WERI-Rb-1 (cell line): ENCODE measurements at regions not wholly inside any gene's neighbourhood (a gene's known extent, or its start where the extent isn't known, plus 50 kb on each side); places are given as distances from the start of the nearest gene placed in this dataset.

Source experiments
- DNase-seq: peaks from one replicate; pipeline ENCODE4 v3.0.0-alpha.2; 2020
- H3K27ac ChIP-seq: fragments of 250-450 bp; sonication (Bioruptor Pico); 2 replicates; pipeline ENCODE4 v1.5.1; 2020; ENCODE audit warnings: mild to moderate bottlenecking, moderate library complexity
- H3K27me3 ChIP-seq: fragments of 250-450 bp; sonication (Bioruptor Pico); 2 replicates; pipeline ENCODE4 v1.5.1; 2021; ENCODE audit warnings: mild to moderate bottlenecking, low read depth, moderate library complexity; ENCODE audit not compliant: insufficient read depth, severe bottlenecking
- H3K36me3 ChIP-seq: fragments of 250-450 bp; sonication (Bioruptor Pico); 2 replicates; pipeline ENCODE4 v1.5.1; 2020; ENCODE audit warnings: mild to moderate bottlenecking, moderate library complexity
- H3K4me3 ChIP-seq: 2 replicates; pipeline ENCODE4 v1.5.1; 2011; ENCODE audit warnings: low read depth, mild to moderate bottlenecking, control low read depth, low read length
- H3K9me3 ChIP-seq: fragments of 250-450 bp; sonication (Bioruptor Pico); 2 replicates; pipeline ENCODE4 v1.5.1; 2021; ENCODE audit warnings: mild to moderate bottlenecking, moderate library complexity; ENCODE audit not compliant: severe bottlenecking
- TF ChIP-seq, protein P1 (sequence below): IDR thresholded peaks from 2 replicates; pipeline ENCODE4 v1.5.1; 2011; ENCODE audit warnings: low read depth, mild to moderate bottlenecking, control low read depth, inconsistent platforms, low read length

DNA sequence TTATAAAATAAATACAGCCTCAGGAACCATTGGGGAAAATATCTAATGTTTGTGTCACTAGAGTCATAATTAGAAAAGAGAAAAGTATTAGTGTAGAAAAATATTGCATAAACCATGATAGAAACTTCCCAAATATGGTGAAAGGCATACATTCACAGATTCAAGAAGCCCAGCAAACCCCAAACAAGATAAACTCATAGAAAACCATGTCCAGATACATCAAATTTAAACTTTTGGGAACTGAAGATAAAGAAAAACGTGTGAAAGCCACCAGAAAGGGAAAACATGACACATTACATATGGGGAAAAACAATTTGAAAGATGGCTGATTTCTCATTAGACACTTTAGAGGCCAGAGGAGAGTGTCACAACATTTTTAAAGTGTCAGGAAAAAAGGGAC, 236.5 kb upstream of the FN1 start:
- TF ChIP-seq, protein P1, sequence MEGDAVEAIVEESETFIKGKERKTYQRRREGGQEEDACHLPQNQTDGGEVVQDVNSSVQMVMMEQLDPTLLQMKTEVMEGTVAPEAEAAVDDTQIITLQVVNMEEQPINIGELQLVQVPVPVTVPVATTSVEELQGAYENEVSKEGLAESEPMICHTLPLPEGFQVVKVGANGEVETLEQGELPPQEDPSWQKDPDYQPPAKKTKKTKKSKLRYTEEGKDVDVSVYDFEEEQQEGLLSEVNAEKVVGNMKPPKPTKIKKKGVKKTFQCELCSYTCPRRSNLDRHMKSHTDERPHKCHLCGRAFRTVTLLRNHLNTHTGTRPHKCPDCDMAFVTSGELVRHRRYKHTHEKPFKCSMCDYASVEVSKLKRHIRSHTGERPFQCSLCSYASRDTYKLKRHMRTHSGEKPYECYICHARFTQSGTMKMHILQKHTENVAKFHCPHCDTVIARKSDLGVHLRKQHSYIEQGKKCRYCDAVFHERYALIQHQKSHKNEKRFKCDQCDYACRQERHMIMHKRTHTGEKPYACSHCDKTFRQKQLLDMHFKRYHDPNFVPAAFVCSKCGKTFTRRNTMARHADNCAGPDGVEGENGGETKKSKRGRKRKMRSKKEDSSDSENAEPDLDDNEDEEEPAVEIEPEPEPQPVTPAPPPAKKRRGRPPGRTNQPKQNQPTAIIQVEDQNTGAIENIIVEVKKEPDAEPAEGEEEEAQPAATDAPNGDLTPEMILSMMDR, result no peak
- DNase-seq, result no peak
- Histone ChIP-seq H3K27ac (no peak overlapping the region), H3K36me3 (no peaks in the 10 kb centered on the region), H3K4me3 (no peak overlapping the region), H3K9me3 (no peaks in the 10 kb centered on the region), H3K27me3 (no peaks in the 10 kb centered on the region)

DNA sequence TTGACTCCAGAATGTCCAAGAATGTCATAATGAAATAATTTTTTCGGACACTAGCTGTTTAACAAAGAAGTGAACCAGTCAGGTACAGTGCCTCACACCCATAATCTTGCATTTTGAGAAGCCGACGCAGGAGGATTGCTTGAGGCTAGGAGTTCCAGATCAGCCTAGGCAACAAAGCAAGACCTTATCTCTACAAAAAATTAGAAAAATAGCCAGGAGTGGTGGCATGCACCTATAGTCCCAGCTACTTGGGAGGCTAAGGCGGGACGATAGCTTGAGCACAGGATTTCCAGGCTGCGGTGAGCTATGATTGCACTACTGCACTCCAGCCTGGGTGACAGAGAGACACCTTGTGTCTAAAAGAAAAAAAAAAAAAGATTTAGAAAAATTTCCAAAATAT, 235.8 kb upstream of the FN1 start:
- H3K36me3 ChIP-seq, result no peaks in the 10 kb centered on the region
- H3K27me3 ChIP-seq, result no peaks in the 10 kb centered on the region
- no peaks in the 10 kb centered on the region for H3K9me3 ChIP-seq
- H3K27ac ChIP-seq, result no peak overlapping the region
- no peak overlapping the region for H3K4me3 ChIP-seq
- TF ChIP-seq, protein P1, result no peak
- no peak for DNase-seq

DNA sequence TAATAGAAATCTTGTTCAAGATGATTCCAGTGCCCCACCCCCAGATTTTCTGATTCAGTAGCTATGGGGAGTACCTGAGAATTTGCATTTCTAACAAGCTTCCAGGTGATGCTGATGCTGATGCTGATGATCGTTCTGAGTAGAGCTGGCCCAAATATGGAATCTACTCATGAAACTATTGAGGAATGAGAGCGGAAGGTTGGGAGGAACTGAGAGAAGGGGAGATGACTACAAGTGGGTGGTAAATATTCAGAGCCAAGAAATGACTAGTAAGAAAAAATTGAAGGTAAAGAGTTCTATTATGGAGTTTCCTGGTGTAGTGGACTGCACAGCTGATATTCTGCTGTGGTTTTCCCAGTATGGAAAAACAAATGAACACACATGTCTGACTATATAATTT, 235.4 kb upstream of the FN1 start:
- H3K4me3 ChIP-seq, result no peak overlapping the region
- DNase-seq, result no peak
- H3K27ac ChIP-seq, result no peak overlapping the region
- H3K27me3 ChIP-seq, result no peaks in the 10 kb centered on the region
- H3K9me3 ChIP-seq, result no peaks in the 10 kb centered on the region
- TF ChIP-seq, protein P1, result no peak
- no peaks in the 10 kb centered on the region for H3K36me3 ChIP-seq

DNA sequence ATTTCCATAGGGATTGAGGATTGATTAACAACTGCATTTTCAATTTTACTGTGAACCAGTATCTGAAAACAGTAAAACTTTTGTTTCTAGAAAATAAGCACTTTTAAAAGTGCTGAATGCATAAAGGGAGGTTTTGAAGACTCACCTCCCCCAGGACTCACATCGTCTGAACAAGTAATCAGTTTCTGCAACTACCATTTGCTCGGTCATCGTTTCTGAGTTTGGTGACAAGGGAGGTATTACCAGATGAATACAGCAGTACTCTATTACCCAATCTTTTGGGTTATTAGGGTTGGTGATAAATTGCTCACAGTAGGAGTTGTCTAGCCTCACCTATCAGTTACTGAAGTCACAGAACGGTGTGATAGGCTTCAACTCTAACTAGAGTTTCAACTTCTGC, 234.5 kb upstream of the FN1 start:
- no peaks in the 10 kb centered on the region for H3K27me3 ChIP-seq
- H3K36me3 ChIP-seq, result no peaks in the 10 kb centered on the region
- H3K4me3 ChIP-seq, result no peak overlapping the region
- H3K9me3 ChIP-seq, result no peaks in the 10 kb centered on the region
- TF ChIP-seq, protein P1, result no peak
- DNase-seq, result no peak
- H3K27ac ChIP-seq, result no peak overlapping the region

DNA sequence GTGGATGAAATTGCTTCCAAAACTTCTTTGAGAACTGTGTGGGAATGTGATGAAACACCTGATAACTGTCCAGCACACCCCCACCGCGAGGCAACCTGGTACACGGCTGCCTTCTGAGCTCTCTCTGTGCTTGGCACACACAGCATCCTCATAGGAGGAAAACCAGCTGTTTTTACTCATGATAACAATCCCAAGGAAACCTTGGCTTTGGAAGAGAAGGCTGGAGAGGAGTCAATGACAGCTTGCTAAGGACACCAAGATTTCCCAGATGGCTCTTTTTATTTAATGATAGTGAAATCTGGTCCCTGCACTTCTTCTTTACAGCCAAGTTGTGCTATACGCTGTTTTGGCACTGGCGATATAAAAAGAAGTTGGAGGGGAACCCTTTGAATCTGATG, 232.5 kb upstream of the FN1 start:
- H3K36me3 ChIP-seq, result no peaks in the 10 kb centered on the region
- no peak overlapping the region for H3K27ac ChIP-seq
- no peak for DNase-seq
- H3K4me3 ChIP-seq, result no peak overlapping the region
- TF ChIP-seq, protein P1, result no peak
- no peaks in the 10 kb centered on the region for H3K27me3 ChIP-seq
- no peaks in the 10 kb centered on the region for H3K9me3 ChIP-seq

DNA sequence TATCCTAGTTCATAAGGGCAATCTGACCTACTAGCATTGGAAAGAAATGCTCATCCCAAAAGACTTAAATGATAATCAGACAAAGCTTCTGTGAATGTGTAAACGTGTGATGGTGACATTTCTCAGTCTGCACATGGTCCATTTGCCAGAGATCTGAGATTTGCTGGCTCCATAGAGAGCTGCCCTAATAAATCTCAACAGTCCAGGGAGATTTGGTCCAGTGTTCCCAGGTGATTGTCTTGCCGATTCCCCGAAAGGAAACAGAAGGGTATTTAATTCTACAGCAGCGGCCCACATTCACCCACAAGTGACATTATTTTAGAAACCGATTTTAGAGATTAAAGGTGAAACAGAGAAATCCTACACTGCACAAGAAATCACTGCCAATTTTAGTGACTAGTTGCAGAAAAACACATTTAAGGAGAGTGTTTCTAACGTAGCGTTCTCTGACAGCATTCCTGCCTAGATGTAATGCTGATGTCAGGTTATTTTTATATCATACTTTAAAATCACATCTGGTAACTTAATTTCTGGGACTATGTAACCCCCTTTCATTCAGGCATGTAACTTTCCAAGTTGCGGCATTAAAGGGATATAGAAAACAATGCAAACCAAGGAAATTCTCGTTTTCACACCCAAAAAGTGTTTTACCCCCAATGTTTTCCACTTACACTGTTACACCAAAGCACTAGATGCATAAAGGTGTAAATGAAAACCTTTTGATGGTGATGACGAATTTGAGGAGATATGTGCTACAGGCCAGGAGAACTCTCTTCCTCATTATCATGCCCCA, 231.9 kb upstream of the FN1 start:
- H3K9me3 ChIP-seq, result no peaks in the 10 kb centered on the region
- H3K36me3 ChIP-seq, result no peaks in the 10 kb centered on the region
- TF ChIP-seq, protein P1, result no peak
- DNase-seq, result no peak
- no peaks in the 10 kb centered on the region for H3K27me3 ChIP-seq
- H3K4me3 ChIP-seq, result no peak overlapping the region
- no peak overlapping the region for H3K27ac ChIP-seq
